SU-DHL-6 (cell line): ENCODE measurements at regions not wholly inside any gene's neighbourhood (a gene's known extent, or its start where the extent isn't known, plus 50 kb on each side); places are given as distances from the start of the nearest gene placed in this dataset.

ENCODE experiments used
- EZH2phosphoT487 ChIP-seq: fragments of 200-600 bp; sonication (generic), shearing (Covaris generic); conservative IDR thresholded peaks from 2 replicates; pipeline ENCODE4 v1.6.1; 2018; ENCODE audit warnings: mild to moderate bottlenecking, antibody characterized with exemption, low read length, moderate library complexity, mixed read lengths
- TF ChIP-seq, protein P1 (sequence below): fragments of 200-600 bp; sonication (generic); IDR thresholded peaks from one replicate; pipeline ENCODE4 v1.5.1; 2017; ENCODE audit warnings: antibody characterized with exemption, mild to moderate bottlenecking, low read length, moderate library complexity; ENCODE audit not compliant: insufficient read depth, poor library complexity, severe bottlenecking

DNA sequence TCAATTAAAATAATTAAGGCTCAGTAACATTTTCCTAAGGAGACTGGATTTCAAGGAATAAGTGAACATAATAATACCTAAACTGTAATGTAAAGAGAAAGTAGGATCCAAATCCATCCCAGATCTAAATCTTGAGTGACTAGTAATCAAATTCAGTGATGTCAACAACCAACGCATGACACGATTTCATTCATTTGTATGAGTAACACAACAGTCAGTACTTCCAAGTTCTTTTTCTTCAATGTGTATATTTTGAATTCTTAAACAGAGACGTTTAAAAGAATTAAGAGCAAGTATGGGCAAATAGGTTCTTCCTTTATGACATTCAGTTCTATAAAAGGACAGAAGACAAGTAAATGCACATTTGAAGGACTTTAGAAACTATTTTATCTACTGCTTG, 104.3 kb upstream of the CNTN1 start:
- TF ChIP-seq, protein P1, sequence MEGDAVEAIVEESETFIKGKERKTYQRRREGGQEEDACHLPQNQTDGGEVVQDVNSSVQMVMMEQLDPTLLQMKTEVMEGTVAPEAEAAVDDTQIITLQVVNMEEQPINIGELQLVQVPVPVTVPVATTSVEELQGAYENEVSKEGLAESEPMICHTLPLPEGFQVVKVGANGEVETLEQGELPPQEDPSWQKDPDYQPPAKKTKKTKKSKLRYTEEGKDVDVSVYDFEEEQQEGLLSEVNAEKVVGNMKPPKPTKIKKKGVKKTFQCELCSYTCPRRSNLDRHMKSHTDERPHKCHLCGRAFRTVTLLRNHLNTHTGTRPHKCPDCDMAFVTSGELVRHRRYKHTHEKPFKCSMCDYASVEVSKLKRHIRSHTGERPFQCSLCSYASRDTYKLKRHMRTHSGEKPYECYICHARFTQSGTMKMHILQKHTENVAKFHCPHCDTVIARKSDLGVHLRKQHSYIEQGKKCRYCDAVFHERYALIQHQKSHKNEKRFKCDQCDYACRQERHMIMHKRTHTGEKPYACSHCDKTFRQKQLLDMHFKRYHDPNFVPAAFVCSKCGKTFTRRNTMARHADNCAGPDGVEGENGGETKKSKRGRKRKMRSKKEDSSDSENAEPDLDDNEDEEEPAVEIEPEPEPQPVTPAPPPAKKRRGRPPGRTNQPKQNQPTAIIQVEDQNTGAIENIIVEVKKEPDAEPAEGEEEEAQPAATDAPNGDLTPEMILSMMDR = no peak
- no peak for TF ChIP-seq EZH2phosphoT487
